HG03103 (cell line): ENCODE measurements at regions not wholly inside any gene's neighbourhood (a gene's known extent, or its start where the extent isn't known, plus 50 kb on each side); places are given as distances from the start of the nearest gene placed in this dataset.

Experiments
- ATAC-seq: cut with Tn5 transposase; IDR thresholded peaks from one replicate; pipeline ENCODE4 v1.9.1; 2021; ENCODE audit warnings: low read depth; ENCODE audit not compliant: unreplicated experiment

- ATAC-seq = no peak
These were observed 114.8 kb upstream of the NAV2 start for GRCh38 chr11:19597876-19598275.

GRCh38 chr11:19597206-19597605 lies 115.4 kb upstream of the NAV2 start:
- ATAC-seq = no peak

GRCh38 chr11:19595840-19596751 lies 116.5 kb upstream of the NAV2 start:
- no peak for ATAC-seq

GRCh38 chr11:19595499-19595839 lies 117.2 kb upstream of the NAV2 start:
- ATAC-seq = no peak

GRCh38 chr11:19594326-19594725 lies 118.3 kb upstream of the NAV2 start:
- no peak for ATAC-seq

- no peak for ATAC-seq
These were observed 119.8 kb upstream of the NAV2 start for GRCh38 chr11:19592842-19593241.

GRCh38 chr11:19589567-19590260 lies 122.9 kb upstream of the NAV2 start:
- ATAC-seq = no peak

GRCh38 chr11:19587979-19588378 lies 124.7 kb upstream of the NAV2 start:
- no peak for ATAC-seq

GRCh38 chr11:19580646-19581045 lies 132.0 kb upstream of the NAV2 start:
- ATAC-seq = no peak

GRCh38 chr11:19579957-19580356 lies 132.7 kb upstream of the NAV2 start:
- ATAC-seq = no peak

GRCh38 chr11:19578871-19579270 lies 133.8 kb upstream of the NAV2 start:
- no peak for ATAC-seq

- ATAC-seq = no peak
These were observed 134.5 kb upstream of the NAV2 start for GRCh38 chr11:19577976-19578619.

- ATAC-seq = no peak
These were observed 135.2 kb upstream of the NAV2 start for GRCh38 chr11:19577391-19577975.

GRCh38 chr11:19576903-19577302 lies 135.7 kb upstream of the NAV2 start:
- no peak for ATAC-seq

GRCh38 chr11:19576054-19576453 lies 136.6 kb upstream of the NAV2 start:
- no peak for ATAC-seq

GRCh38 chr11:19574916-19575315 lies 137.7 kb upstream of the NAV2 start:
- ATAC-seq = no peak

- ATAC-seq = no peak
These were observed 139.0 kb upstream of the NAV2 start for GRCh38 chr11:19573666-19574065.

GRCh38 chr11:19571906-19572305 lies 140.7 kb upstream of the NAV2 start:
- no peak for ATAC-seq

GRCh38 chr11:19570889-19571288 lies 141.7 kb upstream of the NAV2 start:
- ATAC-seq = no peak

GRCh38 chr11:19567996-19568395 lies 144.6 kb upstream of the NAV2 start:
- no peak for ATAC-seq
